ENCODE measurements at regions not wholly inside any gene's neighbourhood (a gene's known extent, or its start where the extent isn't known, plus 50 kb on each side); places are given as distances from the start of the nearest gene placed in this dataset.

DNA sequence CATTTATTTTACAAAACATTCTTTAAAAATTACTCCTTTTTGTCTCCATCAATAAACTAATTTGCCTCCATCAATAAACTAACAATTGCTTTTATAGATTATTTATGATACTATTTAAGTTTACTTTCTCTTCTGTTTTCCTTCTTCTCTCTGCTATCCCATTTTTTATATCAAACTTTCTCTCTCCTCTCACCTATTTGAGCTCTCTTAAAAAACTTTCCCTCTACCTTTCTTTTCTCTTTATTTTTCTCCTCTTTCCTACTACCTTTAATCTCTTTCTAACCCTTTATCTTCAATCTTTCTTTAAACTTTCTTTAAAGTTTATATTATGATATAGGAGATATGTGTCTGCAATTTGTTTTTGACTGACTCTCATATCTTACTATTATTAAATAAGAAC lies 566.4 kb downstream of the DACH1 start:
- no peak for TF ChIP-seq ZNF560 (tag by site-specific recombination; IDR thresholded peaks at IDR 0.05; ENCODE audit: borderline replicate concordance)
- TF ChIP-seq CTCF (tag by site-specific recombination; IDR thresholded peaks at IDR 0.05): no peak
- TF ChIP-seq ZNF404 (tag by site-specific recombination; IDR thresholded peaks at IDR 0.05): no peak

All from HEK293 (cell line).